Renal cortex interstitium (tissue), 11 donors: ENCODE measurements at regions not wholly inside any gene's neighbourhood (a gene's known extent, or its start where the extent isn't known, plus 50 kb on each side); places are given as distances from the start of the nearest gene placed in this dataset.
A peak's percentile ranks its signal among the peaks of the same experiment; 100 is the strongest.

ENCODE experiments used
- DNase-seq, 11 donors: peaks; one replicate each; pipeline ENCODE4 v3.0.0-alpha.2; 2013; ENCODE audit warnings: low read depth in 9 of 11, low spot score in 4 of 11; ENCODE audit errors: extremely low read depth in 1 of 11

DNA sequence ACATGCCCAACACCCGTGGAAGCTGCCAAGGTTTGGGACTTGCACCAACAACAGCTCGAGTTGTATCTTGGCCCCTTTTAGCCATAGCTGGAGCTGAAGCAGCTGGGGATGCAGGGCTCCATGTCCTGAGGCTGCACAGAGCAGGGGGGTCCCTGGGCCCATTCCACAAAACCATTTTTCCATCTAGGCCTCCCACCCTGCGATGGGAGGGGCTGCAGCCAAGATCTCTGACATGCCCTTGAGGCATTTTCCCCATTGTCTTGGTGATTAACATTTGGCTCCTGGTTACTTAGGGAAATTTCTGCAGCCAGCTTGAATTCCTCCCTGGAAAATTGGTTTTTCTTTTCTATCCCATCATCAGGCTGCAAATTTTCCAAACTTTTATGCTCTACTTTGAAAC is 637.8 kb upstream of the VSTM2A start:
- no peak for DNase-seq

DNA sequence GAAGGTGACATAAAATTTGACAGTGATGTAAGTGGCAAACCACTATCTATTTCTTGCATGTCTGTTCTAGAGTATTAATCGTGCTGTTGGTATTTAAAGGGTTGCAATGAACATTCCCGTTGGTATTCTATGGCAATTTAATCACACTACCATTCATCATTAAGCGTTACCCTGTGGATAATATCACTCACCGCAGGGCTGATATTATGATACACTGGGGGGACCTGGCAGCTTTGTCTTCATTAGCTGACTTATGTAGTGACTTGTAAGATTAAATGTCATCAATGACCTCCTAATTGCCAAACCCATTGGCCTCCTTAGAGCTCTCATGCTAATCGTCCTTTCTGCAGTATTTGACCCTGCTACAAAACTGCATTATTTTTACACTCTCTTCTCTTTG is 624.5 kb upstream of the VSTM2A start:
- no peak for DNase-seq

DNA sequence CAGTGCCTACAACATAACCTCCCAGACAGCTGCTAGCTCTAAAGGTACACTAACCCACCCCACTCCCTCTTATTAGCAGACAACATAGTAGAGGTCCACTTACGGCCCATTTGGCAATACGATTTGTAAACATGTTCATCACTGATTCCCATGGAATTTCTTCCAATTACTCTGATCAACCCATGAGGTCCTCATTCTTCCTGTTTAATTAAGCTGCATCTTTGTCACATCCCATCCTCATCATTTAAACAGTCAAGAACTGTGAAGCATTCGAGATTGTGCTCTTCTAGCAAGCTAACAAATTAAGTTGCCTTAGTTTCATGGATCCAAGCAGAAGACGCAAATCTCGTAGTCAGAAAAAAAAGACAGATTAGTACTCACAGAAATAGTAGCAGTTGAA is 622.2 kb upstream of the VSTM2A start:
- DNase-seq: no peak

- DNase-seq: no peak
Measured at GRCh38 chr7:53940483-53940882, 601.7 kb upstream of the VSTM2A start.

GRCh38 chr7:53947732-53948131 is 594.4 kb upstream of the VSTM2A start:
- peak in 9 of 11 donors; percentile 0 to 14 (median 9) for DNase-seq

- DNase-seq: no peak
Measured at GRCh38 chr7:53965716-53966115, 576.5 kb upstream of the VSTM2A start.

DNA sequence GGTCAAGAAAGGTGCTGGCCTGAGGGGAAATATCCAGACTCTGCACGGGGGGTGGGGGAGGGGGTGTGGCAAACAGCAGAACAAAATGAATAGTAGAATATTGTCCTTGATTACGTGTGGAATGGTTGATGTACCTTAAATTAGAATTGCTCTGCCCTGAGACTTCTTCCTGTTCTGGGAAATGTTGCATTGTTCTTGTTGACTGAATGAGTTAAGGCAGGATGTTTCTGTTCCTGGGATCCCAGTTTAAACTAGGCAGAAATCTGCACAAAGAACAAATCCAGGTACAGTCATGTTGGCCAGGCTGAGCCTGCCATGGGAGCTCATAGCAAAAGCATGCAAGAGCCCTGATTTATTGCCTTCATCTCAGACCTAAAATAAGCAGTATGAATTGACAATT is 558.7 kb upstream of the VSTM2A start:
- DNase-seq: no peak

- no peak for DNase-seq
Measured at GRCh38 chr7:53984776-53985175, 557.4 kb upstream of the VSTM2A start.

GRCh38 chr7:53988376-53988775 is 553.8 kb upstream of the VSTM2A start:
- DNase-seq: no peak

DNA sequence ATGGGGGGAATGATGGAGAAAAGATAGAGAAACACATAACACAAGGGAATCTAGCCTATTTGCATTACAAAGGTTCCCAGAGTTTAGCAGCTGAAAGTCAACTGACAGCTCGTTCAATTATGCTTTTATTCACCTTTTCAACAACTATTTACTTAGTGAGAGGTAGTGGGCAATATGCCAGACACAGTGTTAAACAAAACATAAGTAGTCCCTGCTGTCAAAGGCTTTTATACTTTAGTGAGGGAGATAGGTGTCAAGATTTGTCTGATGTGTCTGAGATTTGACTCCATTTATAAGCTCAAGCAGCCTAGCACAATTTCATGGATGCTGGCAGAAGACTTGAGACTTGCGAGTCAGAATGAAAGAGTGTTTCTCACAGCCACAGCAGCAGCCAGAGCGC is 549.0 kb upstream of the VSTM2A start:
- no peak for DNase-seq

DNA sequence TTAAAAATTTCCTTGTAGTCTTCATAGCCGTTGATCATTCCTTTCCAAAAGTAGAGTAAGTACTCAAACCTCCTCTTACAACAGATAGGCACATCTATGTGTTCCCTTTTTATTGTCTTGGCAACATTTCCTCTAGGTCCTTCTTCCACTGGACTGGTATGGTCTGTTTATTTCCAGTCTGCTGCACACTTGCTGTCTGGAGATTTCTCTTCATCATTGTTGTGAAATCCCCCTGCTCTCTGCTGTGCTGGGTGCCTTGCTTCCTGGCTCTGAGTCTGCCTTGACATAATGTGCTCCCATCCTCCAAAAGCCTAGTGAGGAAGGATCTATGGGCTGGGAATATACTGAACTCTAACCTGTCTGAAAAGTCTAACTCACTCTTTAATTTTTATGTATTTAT is 545.3 kb upstream of the VSTM2A start:
- DNase-seq: no peak

- no peak for DNase-seq
Measured at GRCh38 chr7:54014765-54015164, 527.4 kb upstream of the VSTM2A start.

- no peak for DNase-seq
Measured at GRCh38 chr7:54015251-54015650, 526.9 kb upstream of the VSTM2A start.

DNA sequence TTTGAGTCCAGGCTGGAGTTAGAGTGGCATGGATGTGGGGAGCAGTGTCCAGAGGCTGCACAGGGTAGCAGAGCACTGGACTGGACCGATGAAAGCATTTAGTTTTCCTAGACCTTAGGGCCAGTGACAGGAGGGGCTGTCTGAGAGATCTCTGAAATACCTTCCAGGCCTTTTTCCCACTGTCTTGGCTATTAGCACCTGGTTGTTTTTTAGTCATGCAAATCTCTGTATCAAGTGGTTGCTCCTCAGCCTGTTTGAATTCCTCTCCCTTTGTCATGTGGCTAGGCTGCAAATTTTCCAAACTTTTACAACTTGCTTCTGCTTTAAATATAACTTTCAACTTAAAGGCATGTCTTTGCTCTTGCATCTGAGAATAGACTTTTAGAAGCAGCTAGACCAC is 504.3 kb upstream of the VSTM2A start:
- no peak for DNase-seq

DNA sequence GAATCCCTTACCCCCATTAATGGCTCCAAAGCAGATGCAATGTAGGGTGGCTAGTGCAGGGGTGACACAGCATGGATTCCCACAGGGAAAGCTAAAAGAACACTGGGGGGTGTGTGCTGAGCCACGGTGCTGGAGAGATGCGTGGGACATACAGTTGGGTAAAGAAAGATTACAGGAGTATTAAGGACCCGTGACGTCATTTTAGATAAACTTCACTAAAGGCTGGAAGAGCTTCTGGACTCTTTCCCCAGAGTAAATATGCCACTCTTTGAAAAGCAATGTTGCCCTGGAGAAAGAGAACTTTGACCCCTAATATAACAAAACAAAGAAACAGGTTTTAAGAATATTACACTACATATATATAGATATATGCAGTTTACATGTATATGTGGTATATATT is 481.5 kb upstream of the VSTM2A start:
- no peak for DNase-seq

DNA sequence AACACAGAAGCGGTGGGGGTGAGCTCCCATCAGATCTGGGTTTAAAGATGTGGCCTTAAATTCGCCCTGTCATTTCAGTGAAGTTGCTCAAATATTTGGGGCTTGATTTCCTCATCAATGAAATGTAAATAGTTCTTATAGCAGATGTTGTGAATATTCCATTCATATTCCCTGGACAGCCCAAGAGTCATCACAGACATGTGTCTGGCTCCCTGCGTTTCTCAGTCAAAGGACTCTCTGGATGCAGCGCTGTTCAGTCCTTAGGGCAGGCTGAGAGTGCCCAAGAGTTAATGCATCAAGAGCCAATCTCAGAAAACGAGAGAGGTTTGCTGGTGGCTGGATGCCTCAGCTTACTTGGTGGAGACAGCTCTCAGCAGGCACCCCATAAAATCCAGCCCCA is 475.5 kb upstream of the VSTM2A start:
- DNase-seq: no peak

DNA sequence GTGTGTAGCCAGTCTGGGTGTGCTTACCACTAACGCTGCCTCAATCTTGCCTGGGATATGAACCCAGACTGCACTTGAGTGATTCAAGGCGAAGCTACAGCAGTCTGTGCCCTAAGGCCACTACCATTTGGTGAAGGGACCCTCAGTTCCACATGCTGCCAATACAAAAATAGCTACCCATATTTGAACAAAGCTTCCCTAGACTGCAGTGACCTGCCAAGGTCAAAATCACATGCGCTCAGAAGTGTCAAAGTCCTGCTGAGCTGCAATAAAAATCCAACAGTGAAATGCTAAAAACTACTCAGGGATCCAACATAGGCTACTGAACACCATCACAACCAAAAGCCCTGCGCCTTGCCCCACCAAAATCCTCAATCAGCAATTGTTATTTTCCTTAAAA is 472.3 kb upstream of the VSTM2A start:
- DNase-seq: no peak

GRCh38 chr7:54072710-54073109 is 469.5 kb upstream of the VSTM2A start:
- DNase-seq: no peak

DNA sequence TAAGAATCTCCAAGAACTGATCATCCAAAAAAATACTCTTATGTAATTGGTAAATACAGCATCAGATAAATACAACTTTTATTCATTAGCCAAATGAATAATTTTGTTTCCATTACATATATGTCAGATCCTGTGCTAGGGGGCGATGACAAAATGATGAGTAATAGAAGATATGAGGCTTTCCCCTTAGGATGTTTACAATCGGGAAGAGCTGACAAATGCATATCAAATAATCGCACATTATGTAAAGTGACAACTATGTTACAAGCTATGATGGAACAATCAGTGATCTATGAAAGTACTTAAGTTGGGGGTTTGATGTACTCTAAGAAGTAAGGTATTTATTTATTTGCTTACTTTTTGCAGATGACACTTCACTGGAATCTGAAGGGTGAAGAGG is 465.6 kb upstream of the VSTM2A start:
- no peak for DNase-seq

DNA sequence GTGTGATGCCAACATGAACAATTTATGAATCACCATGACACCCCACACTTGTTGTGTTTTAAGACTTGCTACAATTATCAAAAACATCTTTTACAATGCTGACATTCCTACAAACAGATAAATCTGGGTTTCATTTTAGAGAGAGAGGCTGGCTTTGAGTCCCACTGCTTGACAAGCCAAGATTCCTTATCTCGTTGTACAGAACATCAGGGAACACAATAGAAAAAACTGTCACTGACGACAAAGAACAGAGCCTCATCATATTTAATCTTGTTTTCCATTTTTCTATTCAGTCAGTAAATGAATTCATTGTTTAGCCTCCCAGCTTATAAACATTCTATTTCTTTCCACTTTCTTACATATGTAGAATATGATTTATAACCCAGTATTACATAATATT is 461.6 kb upstream of the VSTM2A start:
- DNase-seq: no peak

GRCh38 chr7:54080971-54081370 is 461.2 kb upstream of the VSTM2A start:
- peak in 1 of 11 donors; percentile 5 for DNase-seq

- no peak for DNase-seq
Measured at GRCh38 chr7:54084340-54084739, 457.8 kb upstream of the VSTM2A start.
